Gastroesophageal sphincter (tissue), 4 donors: ENCODE measurements at regions not wholly inside any gene's neighbourhood (a gene's known extent, or its start where the extent isn't known, plus 50 kb on each side); places are given as distances from the start of the nearest gene placed in this dataset.

Experiments used
- ATAC-seq: fragments of 150-250 bp; one replicate; pipeline ENCODE4 v1.9.1; 2016; ENCODE audit warnings: mild to moderate bottlenecking, moderate library complexity
- H3K27ac ChIP-seq, 4 donors: fragments of 200-600 bp; sonication (generic) in 3 of 4; 1 replicate in 3 of 4; 2 replicates in 1 of 4; pipeline ENCODE4 v1.5.1; 2016 to 2019
- H3K27me3 ChIP-seq: fragments of 200-600 bp; sonication (generic); one replicate; pipeline ENCODE4 v1.5.1; 2019
- H3K36me3 ChIP-seq, 2 donors: fragments of 200-600 bp; sonication (generic); one replicate each; pipeline ENCODE4 v1.5.1; 2019; ENCODE audit warnings: control low read depth in 1 of 2
- H3K4me1 ChIP-seq, 3 donors: fragments of 200-600 bp; sonication (generic); 1 replicate in 2 of 3; 2 replicates in 1 of 3; pipeline ENCODE4 v1.5.1; 2016 to 2019; ENCODE audit warnings: control low read depth in 2 of 3
- H3K4me3 ChIP-seq, 2 donors: fragments of 200-600 bp; sonication (generic); one replicate each; pipeline ENCODE4 v1.5.1; 2019; ENCODE audit warnings: mild to moderate bottlenecking in 1 of 2, moderate library complexity in 1 of 2
- H3K9me3 ChIP-seq, 3 donors: fragments of 200-600 bp; sonication (generic); one replicate each; pipeline ENCODE4 v1.5.1; 2017 to 2019; ENCODE audit warnings: control low read depth in 2 of 3
- CTCF ChIP-seq, 4 experiments: fragments of 200-600 bp in 2 of 4; fragments of 450-650 bp in 2 of 4; sonication (generic) in 1 of 4; IDR thresholded peaks; one replicate each; pipeline ENCODE4 v1.5.1; 2017 to 2019; ENCODE audit warnings: antibody characterized with exemption in 4 of 4, mild to moderate bottlenecking in 2 of 4, moderate library complexity in 2 of 4
- EP300 ChIP-seq: sonication (generic); formaldehyde crosslinking; IDR thresholded peaks from one replicate; pipeline ENCODE4 v1.6.1; 2017; ENCODE audit warnings: antibody characterized with exemption, mild to moderate bottlenecking
- POLR2A ChIP-seq, 2 donors: fragments of 450-650 bp; IDR thresholded peaks; one replicate each; pipeline ENCODE4 v1.6.1; 2017; ENCODE audit warnings: antibody characterized with exemption in 2 of 2, mild to moderate bottlenecking in 2 of 2, moderate library complexity in 1 of 2
- POLR2AphosphoS5 ChIP-seq: sonication (generic); formaldehyde crosslinking; IDR thresholded peaks from one replicate; pipeline ENCODE4 v1.6.1; 2017; ENCODE audit warnings: antibody characterized with exemption
- WGBS, 2 donors: methylation state at CpG; one replicate each; pipeline ENCODE4 v1.1.5; 2018; ENCODE audit warnings: low coverage in 1 of 2; 5-methylcytosine and 5-hydroxymethylcytosine counted together

- no peaks in the 10 kb centered on the region for H3K4me1 ChIP-seq
- no peak overlapping the region for H3K27ac ChIP-seq
- no peak overlapping the region for H3K4me3 ChIP-seq
- 33 to 70% methylated on average over 1 to 2 of the region's 3 CpGs for WGBS, 2 donors
- H3K36me3 ChIP-seq: no peaks in the 10 kb centered on the region
- no peak for ATAC-seq
- no peaks in the 10 kb centered on the region for H3K27me3 ChIP-seq
- TF ChIP-seq CTCF (IDR thresholded peaks at IDR 0.05) (no peak), POLR2AphosphoS5 (no peak), POLR2A (IDR thresholded peaks at IDR 0.05) (no peak), EP300 (no peak)
- no peaks in the 10 kb centered on the region for H3K9me3 ChIP-seq
Observed at GRCh38 chrX:137313627-137314026, 252.3 kb upstream of the ZIC3 start.

- TF ChIP-seq EP300 (no peak), POLR2AphosphoS5 (no peak), POLR2A (IDR thresholded peaks at IDR 0.05) (no peak), CTCF (IDR thresholded peaks at IDR 0.05) (no peak)
- Histone ChIP-seq H3K27me3 (no peaks in the 10 kb centered on the region), H3K9me3 (no peaks in the 10 kb centered on the region), H3K27ac (no peak overlapping the region), H3K4me3 (no peak overlapping the region), H3K36me3 (no peaks in the 10 kb centered on the region), H3K4me1 (no peaks in the 10 kb centered on the region)
- ATAC-seq: no peak
Observed at GRCh38 chrX:137305404-137305803, 260.5 kb upstream of the ZIC3 start.

- Histone ChIP-seq H3K27me3 (no peaks in the 10 kb centered on the region), H3K36me3 (no peaks in the 10 kb centered on the region), H3K4me1 (no peaks in the 10 kb centered on the region), H3K27ac (no peak overlapping the region), H3K9me3 (no peaks in the 10 kb centered on the region), H3K4me3 (no peak overlapping the region)
- ATAC-seq: no peak
- WGBS, 2 donors: 61 to 81% methylated on average over 3 of the region's 4 CpGs
- TF ChIP-seq POLR2AphosphoS5: no peak
- TF ChIP-seq EP300: no peak
- no peak for TF ChIP-seq POLR2A (IDR thresholded peaks at IDR 0.05)
- no peak for TF ChIP-seq CTCF (IDR thresholded peaks at IDR 0.05)
Observed at GRCh38 chrX:137297167-137297566, 263.4 kb upstream of the GPR101 start.

GRCh38 chrX:137290011-137290410 lies 256.2 kb upstream of the GPR101 start:
- no peaks in the 10 kb centered on the region for H3K4me1 ChIP-seq
- no peak for TF ChIP-seq CTCF (IDR thresholded peaks at IDR 0.05)
- TF ChIP-seq POLR2AphosphoS5: no peak
- no peak for TF ChIP-seq POLR2A (IDR thresholded peaks at IDR 0.05)
- no peak for TF ChIP-seq EP300
- no peaks in the 10 kb centered on the region for H3K36me3 ChIP-seq
- no peaks in the 10 kb centered on the region for H3K27me3 ChIP-seq
- H3K27ac ChIP-seq: no peak overlapping the region
- no peak for ATAC-seq
- no peaks in the 10 kb centered on the region for H3K9me3 ChIP-seq
- 25 to 45% methylated on average over 2 to 3 of the region's 3 CpGs for WGBS, 2 donors
- no peak overlapping the region for H3K4me3 ChIP-seq

- Histone ChIP-seq H3K4me3 (no peak overlapping the region), H3K4me1 (no peaks in the 10 kb centered on the region), H3K9me3 (no peaks in the 10 kb centered on the region), H3K27me3 (no peaks in the 10 kb centered on the region), H3K36me3 (no peaks in the 10 kb centered on the region), H3K27ac (no peak overlapping the region)
- ATAC-seq: no peak
- TF ChIP-seq CTCF (IDR thresholded peaks at IDR 0.05) (no peak), POLR2AphosphoS5 (no peak), POLR2A (IDR thresholded peaks at IDR 0.05) (no peak), EP300 (no peak)
- WGBS, 2 donors: 42 to 43% methylated on average over 2 to 3 of the region's 3 CpGs
Observed at GRCh38 chrX:137287191-137287590, 253.4 kb upstream of the GPR101 start.
